ENCODE measurements at regions not wholly inside any gene's neighbourhood (a gene's known extent, or its start where the extent isn't known, plus 50 kb on each side); places are given as distances from the start of the nearest gene placed in this dataset.

- FAIRE-seq = no peak
- intact Hi-C loops (cut with micrococcal nuclease) (no loop called here), in situ Hi-C loops (cut with MboI) (loop anchor here (10.0 kb wide), 1 partner anchor 298 kb away; no protein-coding TSS in a partner anchor)
- CTCF ChIA-PET (ENCODE audit: low intra/inter-chr PET ratio) = no interaction called here
- Histone ChIP-seq H3K4me2 (ENCODE audit: insufficient read depth, low read length) (no peak overlapping the region), H3K79me2 (ENCODE audit: control insufficient read depth, insufficient read depth, low read length) (peaks cover 67% of the 10 kb centered on the region), H3K9me1 (ENCODE audit: control insufficient read depth, insufficient read depth, low read length) (no peaks in the 10 kb centered on the region), H3K4me1 (replicated peaks in 1 of 2; ENCODE audit: control insufficient read depth in 2 of 2, insufficient read depth in 2 of 2, low read length in 2 of 2) (peaks cover 53 to 84% of the 10 kb centered on the region in 2 experiments), H2AFZ (ENCODE audit: low read depth, low read length) (no peak overlapping the region), H3K9me3 (replicated peaks; ENCODE audit: control insufficient read depth, insufficient read depth, low read depth, low read length) (no peaks in the 10 kb centered on the region), H3K27me3 (ENCODE audit: control insufficient read depth in 2 of 2, insufficient read depth in 2 of 2, low read length in 2 of 2) (no peaks in the 10 kb centered on the region; a peak in 1 of 5 replicates), H4K20me1 (replicated peaks; ENCODE audit: control insufficient read depth, insufficient read depth, low read length) (0 out of 2 replicates have a peak, but pooled peaks cover 3% of the 10 kb centered on the region), H3K36me3 (ENCODE audit: control insufficient read depth, insufficient read depth, low read length) (peaks cover 24% of the 10 kb centered on the region), H3K9ac (ENCODE audit: insufficient read depth in 1 of 2, low read depth in 2 of 2, low read length in 2 of 2) (peak overlapping the region in 1 of 2 experiments; percentile 79; a peak in 1 of 4 replicates), H3K27ac (ENCODE audit: extremely low read depth, low read depth, low read length) (peak overlapping the region; percentile 50; the same call in 2 of the 3 replicates), H3K4me3 (no peak overlapping the region)
- BruUV-seq (replicated peaks) = no TSS peak
- no peak for ATAC-seq
- POLR2A ChIA-PET = interaction anchor here (0.6 to 1.9 kb wide), 5 partner anchors 8 to 489 kb away, joined by 3 to 5 read pairs (median 3); no protein-coding TSS in a partner anchor
- WGBS (ENCODE audit: insufficient coverage, low coverage, missing lambda C conversion rate) = 81% methylated on average over 6 of the region's 6 CpGs
- no peak for TF ChIP-seq TRIM24 (IDR thresholded peaks at IDR 0.05)
- no peak for TF ChIP-seq ID3 (CRISPR knock-in tag; IDR thresholded peaks at IDR 0.05)
- 0 out of 2 replicates have a peak, but pooled peaks have one; percentile 22 for TF ChIP-seq ID3 (tag; IDR thresholded peaks at IDR 0.05)
- 0 out of 2 replicates have a peak, but pooled peaks have one; percentile 32 for TF ChIP-seq ZNF592 (IDR thresholded peaks at IDR 0.05)
- no peak for TF ChIP-seq ZNF274 (IDR thresholded peaks at IDR 0.05; ENCODE audit: borderline replicate concordance, low read depth, low read length)
- TF ChIP-seq ZBTB43 (CRISPR knock-in tag; IDR thresholded peaks at IDR 0.05) = no peak
- no peak for TF ChIP-seq STAT5B (CRISPR knock-in tag; IDR thresholded peaks at IDR 0.05)
- no peak for TF ChIP-seq NFIC (IDR thresholded peaks at IDR 0.05)
- 0 out of 4 replicates have a peak, but pooled peaks of 1 of the 2 experiments have one; percentile 13 for TF ChIP-seq HDAC1 (IDR thresholded peaks at IDR 0.05)
- TF ChIP-seq SMAD4 (CRISPR knock-in tag; conservative IDR thresholded peaks at IDR 0.05) = no peak
- DNase-seq (ENCODE audit: extremely low read depth in 1 of 4, low spot score in 3 of 4) = no peak
Measured at GRCh38 chr2:62302631-62303435, 106.9 kb downstream of the B3GNT2 start.
